Lower lobe of right lung (tissue), 2 donors: ENCODE measurements at regions not wholly inside any gene's neighbourhood (a gene's known extent, or its start where the extent isn't known, plus 50 kb on each side); places are given as distances from the start of the nearest gene placed in this dataset.
"Not testable (repeated sequence)": the region's sequence is repeated elsewhere in the genome, so short reads cannot be mapped to it uniquely, and the experiment has no call there.

ENCODE experiments used
- ATAC-seq, 2 donors: fragments of 200-7000 bp; cut with Tn5 transposase; one replicate each; pipeline ENCODE4 v1.9.1; 2020 to 2022; ENCODE audit warnings: mild to moderate bottlenecking in 2 of 2, moderate library complexity in 2 of 2
- DNase-seq: peaks from one replicate; pipeline ENCODE4 v3.0.0-alpha.2; 2020
- H3K27ac ChIP-seq: fragments of 200-600 bp; one replicate; pipeline ENCODE4 v1.8.0; 2022
- H3K27me3 ChIP-seq: fragments of 200-600 bp; one replicate; pipeline ENCODE4 v1.8.0; 2022; ENCODE audit warnings: low read depth
- H3K36me3 ChIP-seq: fragments of 200-600 bp; one replicate; pipeline ENCODE4 v1.8.0; 2022; ENCODE audit warnings: mild to moderate bottlenecking
- H3K4me1 ChIP-seq: fragments of 200-600 bp; one replicate; pipeline ENCODE4 v1.8.0; 2022
- H3K4me3 ChIP-seq: fragments of 200-600 bp; one replicate; pipeline ENCODE4 v1.8.0; 2022; ENCODE audit warnings: mild to moderate bottlenecking
- H3K9me3 ChIP-seq: fragments of 200-600 bp; one replicate; pipeline ENCODE4 v1.8.0; 2022
- intact Hi-C: fragments of 100-400 bp; cut with DNase I; formaldehyde crosslinking; loops from one replicate; pipeline ENCODE4 v1.11.0; 2022
- TF ChIP-seq, protein P1 (sequence below): fragments of 200-600 bp; IDR thresholded peaks from one replicate; pipeline ENCODE4 v1.8.0; 2022; ENCODE audit warnings: antibody characterized with exemption, mild to moderate bottlenecking
- donor health status: DM: no; HTN: yes; CAD: no; lungs with severe emphysema.

DNA sequence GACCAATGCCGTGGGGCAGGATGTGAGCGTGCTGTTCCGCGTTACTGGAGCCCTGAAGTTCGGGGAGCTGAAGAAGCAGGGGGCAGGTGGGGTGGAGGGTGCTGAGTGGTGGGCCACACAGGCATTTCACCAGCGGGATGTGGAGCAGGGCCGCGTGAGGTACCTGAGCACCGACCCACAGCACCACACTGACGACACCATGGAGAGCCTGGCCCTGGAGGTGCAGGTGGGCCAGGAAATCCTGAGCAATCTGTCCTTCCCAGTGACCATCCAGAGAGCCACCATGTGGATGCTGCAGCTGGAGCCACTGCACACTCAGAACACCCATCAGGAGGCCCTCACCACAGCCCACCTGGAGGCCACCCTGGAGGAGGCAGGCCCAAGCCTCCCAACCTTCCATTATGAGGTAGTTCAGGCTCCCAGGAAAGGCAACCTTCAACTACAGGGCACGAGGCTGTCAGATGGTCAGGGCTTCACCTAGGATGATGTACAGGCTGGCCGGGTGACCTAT is 179.6 kb downstream of the TBC1D2B start:
- intact Hi-C loops = no loop called here
- no peaks in the 10 kb centered on the region for H3K9me3 ChIP-seq
- H3K36me3 ChIP-seq = no peaks in the 10 kb centered on the region
- no peaks in the 10 kb centered on the region for H3K4me1 ChIP-seq
- H3K27ac ChIP-seq = no peak overlapping the region
- no peak overlapping the region for H3K4me3 ChIP-seq
- H3K27me3 ChIP-seq = no peaks in the 10 kb centered on the region
- ATAC-seq = no peak
- TF ChIP-seq, protein P1, sequence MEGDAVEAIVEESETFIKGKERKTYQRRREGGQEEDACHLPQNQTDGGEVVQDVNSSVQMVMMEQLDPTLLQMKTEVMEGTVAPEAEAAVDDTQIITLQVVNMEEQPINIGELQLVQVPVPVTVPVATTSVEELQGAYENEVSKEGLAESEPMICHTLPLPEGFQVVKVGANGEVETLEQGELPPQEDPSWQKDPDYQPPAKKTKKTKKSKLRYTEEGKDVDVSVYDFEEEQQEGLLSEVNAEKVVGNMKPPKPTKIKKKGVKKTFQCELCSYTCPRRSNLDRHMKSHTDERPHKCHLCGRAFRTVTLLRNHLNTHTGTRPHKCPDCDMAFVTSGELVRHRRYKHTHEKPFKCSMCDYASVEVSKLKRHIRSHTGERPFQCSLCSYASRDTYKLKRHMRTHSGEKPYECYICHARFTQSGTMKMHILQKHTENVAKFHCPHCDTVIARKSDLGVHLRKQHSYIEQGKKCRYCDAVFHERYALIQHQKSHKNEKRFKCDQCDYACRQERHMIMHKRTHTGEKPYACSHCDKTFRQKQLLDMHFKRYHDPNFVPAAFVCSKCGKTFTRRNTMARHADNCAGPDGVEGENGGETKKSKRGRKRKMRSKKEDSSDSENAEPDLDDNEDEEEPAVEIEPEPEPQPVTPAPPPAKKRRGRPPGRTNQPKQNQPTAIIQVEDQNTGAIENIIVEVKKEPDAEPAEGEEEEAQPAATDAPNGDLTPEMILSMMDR = no peak
- DNase-seq = peak; percentile 19

DNA sequence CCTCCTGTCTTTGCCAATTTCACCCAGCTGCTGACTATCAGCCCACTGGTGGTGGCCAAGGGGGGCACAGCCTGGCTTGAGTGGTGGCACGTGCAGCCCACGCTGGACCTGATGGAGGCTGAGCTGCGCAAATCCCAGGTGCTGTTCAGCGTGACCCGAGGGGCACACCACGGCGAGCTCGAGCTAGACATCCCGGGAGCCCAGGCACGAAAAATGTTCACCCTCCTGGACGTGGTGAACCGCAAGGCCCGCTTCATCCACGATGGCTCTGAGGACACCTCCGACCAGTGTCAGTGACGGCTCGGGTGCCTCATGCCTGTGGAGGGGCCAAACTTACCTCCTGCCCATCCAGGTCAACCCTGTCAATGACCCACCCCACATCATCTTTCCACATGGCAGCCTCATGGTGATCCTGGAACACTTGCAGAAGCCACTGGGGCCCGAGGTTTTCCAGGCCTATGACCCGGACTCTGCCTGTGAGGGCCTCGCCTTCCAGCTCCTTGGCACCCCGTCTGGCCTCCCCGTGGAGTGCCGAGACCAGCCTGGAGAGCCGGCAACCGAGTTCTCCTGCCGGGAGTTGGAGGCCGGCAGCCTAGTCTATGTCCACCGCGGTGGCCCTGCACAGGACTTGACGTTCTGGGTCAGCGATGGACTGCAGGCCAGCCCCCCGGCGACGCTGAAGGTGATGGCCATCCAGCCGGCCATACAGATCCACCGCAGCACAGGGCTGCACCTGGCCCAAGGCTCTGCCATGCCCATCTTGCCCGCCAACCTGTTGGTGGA is 180.2 kb downstream of the TBC1D2B start:
- H3K4me1 ChIP-seq, intact Hi-C loops, H3K4me3 ChIP-seq, H3K27ac ChIP-seq, H3K9me3 ChIP-seq, ATAC-seq, H3K27me3 ChIP-seq, H3K36me3 ChIP-seq: not testable (repeated sequence)
- peak; percentile 41 for DNase-seq

DNA sequence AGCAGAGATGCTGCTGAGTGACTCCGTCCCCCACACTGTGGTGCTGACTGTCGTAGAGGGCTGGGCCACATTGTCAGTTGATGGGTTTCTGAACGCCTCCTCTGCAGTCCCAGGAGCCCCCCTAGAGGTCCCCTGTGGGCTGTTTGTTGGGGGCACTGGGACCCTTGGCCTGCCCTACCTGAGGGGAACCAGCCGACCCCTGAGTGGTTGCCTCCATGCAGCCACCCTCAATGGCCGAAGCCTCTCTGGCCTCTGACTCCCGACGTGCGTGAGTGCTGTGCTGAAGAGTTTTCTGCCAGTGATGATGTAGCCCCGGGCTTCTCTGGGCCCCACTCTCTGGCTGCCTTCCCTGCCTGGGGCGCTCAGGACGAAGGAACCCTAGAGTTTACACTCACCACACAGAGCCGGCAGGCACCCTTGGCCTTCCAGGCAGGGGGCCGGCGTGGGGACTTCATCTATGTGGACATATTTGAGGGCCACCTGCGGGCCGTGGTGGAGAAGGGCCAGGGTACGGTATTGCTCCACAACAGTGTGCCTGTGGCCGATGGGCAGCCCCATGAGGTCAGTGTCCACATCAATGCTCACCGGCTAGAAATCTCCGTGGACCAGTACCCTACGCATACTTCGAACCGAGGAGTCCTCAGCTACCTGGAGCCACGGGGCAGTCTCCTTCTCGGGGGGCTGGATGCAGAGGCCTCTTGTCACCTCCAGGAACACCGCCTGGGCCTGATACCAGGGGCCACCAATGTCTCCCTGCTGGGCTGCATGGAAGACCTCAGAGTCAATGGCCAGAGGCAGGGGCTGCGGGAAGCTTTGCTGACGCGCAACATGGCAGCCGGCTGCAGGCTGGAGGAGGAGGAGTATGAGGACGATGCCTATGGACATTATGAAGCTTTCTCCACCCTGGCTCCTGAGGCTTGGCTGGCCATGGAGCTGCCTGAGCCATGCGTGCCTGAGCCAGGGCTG is 181.1 kb downstream of the TBC1D2B start:
- H3K9me3 ChIP-seq, intact Hi-C loops, ATAC-seq, H3K36me3 ChIP-seq, H3K4me3 ChIP-seq, H3K27me3 ChIP-seq, H3K27ac ChIP-seq, H3K4me1 ChIP-seq: not testable (repeated sequence)
- DNase-seq = peak; percentile 39

DNA sequence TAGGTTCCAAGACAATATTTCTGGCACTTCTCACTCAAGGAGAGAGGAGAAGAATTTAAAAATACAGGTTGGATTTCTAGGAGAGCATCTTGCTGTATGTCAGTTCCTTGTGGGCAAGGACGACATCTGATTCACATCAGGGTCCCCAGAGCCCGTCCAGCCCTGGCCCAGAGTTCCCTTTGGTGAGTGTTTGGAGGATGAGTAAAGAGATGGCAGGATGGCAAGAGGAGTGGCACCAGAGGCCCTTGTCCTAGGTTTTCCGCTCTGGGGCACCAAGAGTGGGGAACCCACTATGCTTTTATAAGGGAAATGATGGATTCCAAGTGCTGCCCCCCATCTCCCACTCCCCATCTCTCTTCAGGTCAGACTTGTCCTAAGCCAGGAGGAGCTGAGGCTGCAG is 181.8 kb downstream of the TBC1D2B start:
- DNase-seq = peak; percentile 39
- no peak for ATAC-seq
- intact Hi-C loops = no loop called here

DNA sequence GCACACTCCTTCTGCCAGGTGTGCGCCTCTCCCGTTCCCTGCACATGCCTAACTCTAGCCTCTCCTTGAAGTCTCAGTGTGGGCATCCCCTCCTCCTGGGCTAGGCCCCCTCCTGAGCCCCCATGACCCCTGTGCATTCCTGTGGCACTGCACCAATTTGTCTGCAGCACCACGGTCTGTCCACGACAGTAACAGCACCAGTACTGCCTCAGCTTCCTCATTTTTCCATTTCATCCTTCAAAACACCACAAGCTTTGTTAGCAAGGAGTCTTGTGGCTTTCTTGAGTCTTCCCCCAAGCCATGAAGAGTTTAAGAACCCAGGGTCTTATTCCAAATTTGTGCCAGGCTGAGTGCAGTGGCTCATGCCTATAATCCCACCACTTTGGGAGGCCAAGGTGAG is 182.4 kb downstream of the TBC1D2B start:
- H3K9me3 ChIP-seq, H3K36me3 ChIP-seq, H3K4me1 ChIP-seq, H3K27ac ChIP-seq, H3K4me3 ChIP-seq, ATAC-seq, DNase-seq, intact Hi-C loops, H3K27me3 ChIP-seq: not testable (repeated sequence)

More for the DNA sequence above, 181.8 kb downstream of the TBC1D2B start:
- Histone ChIP-seq H3K27me3 (no peaks in the 10 kb centered on the region), H3K27ac (no peak overlapping the region), H3K4me1 (no peaks in the 10 kb centered on the region), H3K4me3 (no peak overlapping the region), H3K36me3 (no peaks in the 10 kb centered on the region), H3K9me3 (no peaks in the 10 kb centered on the region)
- TF ChIP-seq, protein P1 = no peak

DNA sequence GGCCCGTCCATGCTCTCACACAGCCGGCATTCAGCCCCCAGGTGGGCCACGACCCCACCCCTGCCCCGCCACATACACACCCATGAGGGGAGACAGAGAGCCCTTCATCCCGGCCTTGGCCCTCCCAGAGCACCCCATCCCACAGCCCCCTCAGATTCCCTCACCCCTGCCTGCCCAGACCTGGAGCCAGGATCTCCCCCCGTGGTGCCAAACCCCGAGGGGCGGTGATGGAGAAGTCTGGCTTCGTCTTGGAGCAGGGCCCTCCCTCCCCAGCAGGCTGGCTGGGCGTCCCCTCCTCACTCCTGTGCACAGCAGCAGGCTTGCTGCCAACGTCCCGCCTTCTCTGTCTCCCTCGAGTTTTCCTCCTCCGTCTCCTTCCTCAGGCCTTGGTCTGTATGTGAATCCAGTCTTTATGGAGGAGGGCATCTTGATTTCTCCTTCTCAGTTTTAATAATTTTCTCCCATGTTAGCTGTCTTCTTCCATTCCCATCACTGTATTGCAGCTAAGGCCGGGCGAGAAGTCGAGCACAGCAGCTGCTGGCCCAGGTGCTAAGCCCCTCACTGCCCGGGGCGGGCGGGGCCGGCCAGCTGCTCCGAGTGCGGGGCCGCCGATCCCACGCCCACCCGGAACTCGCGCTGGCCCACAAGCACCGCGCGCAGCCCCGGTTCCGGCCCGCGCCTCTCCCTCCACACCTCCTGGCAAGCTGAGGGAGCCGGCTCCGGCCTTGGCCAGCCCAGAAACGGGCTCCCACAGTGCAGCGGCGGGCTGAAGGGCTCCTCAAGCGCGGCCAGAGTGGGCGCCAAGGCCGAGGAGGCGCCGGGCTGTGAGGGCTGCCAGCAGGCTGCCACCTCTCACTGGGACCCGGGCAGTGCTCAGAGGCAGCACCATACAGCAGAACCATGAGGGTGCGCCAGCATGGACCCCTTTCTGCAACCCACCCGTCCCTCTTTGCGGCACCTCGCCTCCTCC is 183.6 kb downstream of the TBC1D2B start:
- H3K9me3 ChIP-seq, H3K4me3 ChIP-seq, ATAC-seq, H3K36me3 ChIP-seq, H3K27ac ChIP-seq, H3K4me1 ChIP-seq, intact Hi-C loops, H3K27me3 ChIP-seq: not testable (repeated sequence)
- peak; percentile 34 for DNase-seq

DNA sequence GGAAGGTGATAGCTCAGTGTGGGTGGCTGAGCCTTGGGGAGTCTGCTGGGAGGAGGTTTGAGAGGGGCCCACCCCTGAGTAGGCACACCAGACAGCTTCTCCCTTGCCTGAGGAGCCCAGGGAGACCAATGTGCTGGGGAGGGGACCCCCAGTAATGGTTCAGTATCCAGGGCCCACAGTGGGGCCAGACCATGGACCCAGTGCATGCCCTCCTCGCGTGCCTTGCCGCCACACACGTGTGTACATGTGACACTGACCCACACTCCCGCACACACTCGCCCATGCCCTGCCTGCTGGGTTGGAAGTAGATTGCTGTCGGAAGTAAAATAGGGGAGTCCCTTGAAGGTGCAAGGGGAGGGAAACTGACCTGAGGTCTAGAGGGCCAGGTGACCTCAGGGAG is 184.3 kb downstream of the TBC1D2B start:
- not testable (repeated sequence) for ATAC-seq, H3K9me3 ChIP-seq

More for the DNA sequence above, 184.3 kb downstream of the TBC1D2B start:
- H3K4me3 ChIP-seq, H3K4me1 ChIP-seq, H3K36me3 ChIP-seq, H3K27ac ChIP-seq, intact Hi-C loops, H3K27me3 ChIP-seq: not testable (repeated sequence)
- peak; percentile 29 for DNase-seq
